ENCODE measurements at regions not wholly inside any gene's neighbourhood (a gene's known extent, or its start where the extent isn't known, plus 50 kb on each side); places are given as distances from the start of the nearest gene placed in this dataset.

DNA sequence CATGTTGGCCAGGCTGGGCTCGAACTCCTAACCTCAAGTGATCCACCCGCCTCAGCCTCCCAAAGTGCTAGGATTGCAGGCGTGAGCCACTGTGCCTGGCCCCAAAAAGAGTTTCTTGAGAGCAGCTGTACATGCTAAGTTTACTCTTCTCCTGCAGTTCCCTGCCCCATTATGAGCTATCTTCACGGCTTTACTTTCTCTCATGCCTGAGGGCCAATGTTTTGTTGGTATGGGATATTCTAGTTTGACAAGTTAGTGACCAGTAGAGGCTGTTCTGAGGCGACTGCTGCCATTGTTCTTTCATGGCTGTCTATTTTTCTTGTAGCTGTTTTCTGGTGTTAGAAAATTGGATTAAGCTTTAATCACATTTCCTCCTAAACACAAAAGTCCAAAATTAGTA, 78.0 kb upstream of the STX18 start:
- no peaks in the 10 kb centered on the region for H3K36me3 ChIP-seq (ENCODE audit: control insufficient read depth, insufficient read depth, low read length)
- no peak overlapping the region for H3K9ac ChIP-seq (ENCODE audit: insufficient read depth in 1 of 2, low read depth in 2 of 2, low read length in 2 of 2)
- H3K4me2 ChIP-seq (ENCODE audit: insufficient read depth, low read length): no peak overlapping the region
- ChIA-PET POLR2A (interaction anchor here (0.9 to 1.2 kb wide), 3 partner anchors 11 to 18 kb away, joined by 3 to 4 read pairs (median 3); no protein-coding TSS in a partner anchor), CTCF (ENCODE audit: low intra/inter-chr PET ratio) (no interaction called here)
- intact Hi-C loops (cut with micrococcal nuclease) (no loop called here), in situ Hi-C loops (cut with MboI) (no loop called here)
- no peak for DNase-seq (ENCODE audit: extremely low read depth in 1 of 4, low spot score in 3 of 4)
- H3K9me1 ChIP-seq (ENCODE audit: control insufficient read depth, insufficient read depth, low read length): no peaks in the 10 kb centered on the region
- H3K27me3 ChIP-seq (ENCODE audit: control insufficient read depth in 2 of 2, insufficient read depth in 2 of 2, low read length in 2 of 2): peaks cover 5 to 14% of the 10 kb centered on the region in 2 experiments; a peak in 3 of 5 replicates
- no peak overlapping the region for H3K4me3 ChIP-seq
- H3K27ac ChIP-seq (ENCODE audit: extremely low read depth, low read depth, low read length): no peak overlapping the region
- no peaks in the 10 kb centered on the region for H3K4me1 ChIP-seq (replicated peaks in 1 of 2; ENCODE audit: control insufficient read depth in 2 of 2, insufficient read depth in 2 of 2, low read length in 2 of 2)
- ATAC-seq: no peak
- H3K9me3 ChIP-seq (replicated peaks; ENCODE audit: control insufficient read depth, insufficient read depth, low read depth, low read length): no peaks in the 10 kb centered on the region
- 5% methylated on average over 4 of the region's 5 CpGs for WGBS (ENCODE audit: insufficient coverage, low coverage, missing lambda C conversion rate)
- no peak overlapping the region for H2AFZ ChIP-seq (ENCODE audit: low read depth, low read length)
- TF ChIP-seq KDM4B (IDR thresholded peaks at IDR 0.05; ENCODE audit: borderline replicate concordance in 2 of 2, low read depth in 1 of 2): no peak
- no peak for TF ChIP-seq CTBP1 (IDR thresholded peaks at IDR 0.05; ENCODE audit: borderline replicate concordance)
- TF ChIP-seq PTBP1 (IDR thresholded peaks at IDR 0.05; ENCODE audit: low read depth, low read length): no peak
- TF ChIP-seq, protein P1, sequence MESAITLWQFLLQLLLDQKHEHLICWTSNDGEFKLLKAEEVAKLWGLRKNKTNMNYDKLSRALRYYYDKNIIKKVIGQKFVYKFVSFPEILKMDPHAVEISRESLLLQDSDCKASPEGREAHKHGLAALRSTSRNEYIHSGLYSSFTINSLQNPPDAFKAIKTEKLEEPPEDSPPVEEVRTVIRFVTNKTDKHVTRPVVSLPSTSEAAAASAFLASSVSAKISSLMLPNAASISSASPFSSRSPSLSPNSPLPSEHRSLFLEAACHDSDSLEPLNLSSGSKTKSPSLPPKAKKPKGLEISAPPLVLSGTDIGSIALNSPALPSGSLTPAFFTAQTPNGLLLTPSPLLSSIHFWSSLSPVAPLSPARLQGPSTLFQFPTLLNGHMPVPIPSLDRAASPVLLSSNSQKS (CRISPR knock-in tag; IDR thresholded peaks at IDR 0.05): no peak
- no peak for TF ChIP-seq MCM2 (IDR thresholded peaks at IDR 0.05; ENCODE audit: low read depth)
- TF ChIP-seq, protein P2, sequence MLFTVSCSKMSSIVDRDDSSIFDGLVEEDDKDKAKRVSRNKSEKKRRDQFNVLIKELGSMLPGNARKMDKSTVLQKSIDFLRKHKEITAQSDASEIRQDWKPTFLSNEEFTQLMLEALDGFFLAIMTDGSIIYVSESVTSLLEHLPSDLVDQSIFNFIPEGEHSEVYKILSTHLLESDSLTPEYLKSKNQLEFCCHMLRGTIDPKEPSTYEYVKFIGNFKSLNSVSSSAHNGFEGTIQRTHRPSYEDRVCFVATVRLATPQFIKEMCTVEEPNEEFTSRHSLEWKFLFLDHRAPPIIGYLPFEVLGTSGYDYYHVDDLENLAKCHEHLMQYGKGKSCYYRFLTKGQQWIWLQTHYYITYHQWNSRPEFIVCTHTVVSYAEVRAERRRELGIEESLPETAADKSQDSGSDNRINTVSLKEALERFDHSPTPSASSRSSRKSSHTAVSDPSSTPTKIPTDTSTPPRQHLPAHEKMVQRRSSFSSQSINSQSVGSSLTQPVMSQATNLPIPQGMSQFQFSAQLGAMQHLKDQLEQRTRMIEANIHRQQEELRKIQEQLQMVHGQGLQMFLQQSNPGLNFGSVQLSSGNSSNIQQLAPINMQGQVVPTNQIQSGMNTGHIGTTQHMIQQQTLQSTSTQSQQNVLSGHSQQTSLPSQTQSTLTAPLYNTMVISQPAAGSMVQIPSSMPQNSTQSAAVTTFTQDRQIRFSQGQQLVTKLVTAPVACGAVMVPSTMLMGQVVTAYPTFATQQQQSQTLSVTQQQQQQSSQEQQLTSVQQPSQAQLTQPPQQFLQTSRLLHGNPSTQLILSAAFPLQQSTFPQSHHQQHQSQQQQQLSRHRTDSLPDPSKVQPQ (CRISPR knock-in tag; IDR thresholded peaks at IDR 0.05; ENCODE audit: borderline replicate concordance): no peak
- TF ChIP-seq, protein P3, sequence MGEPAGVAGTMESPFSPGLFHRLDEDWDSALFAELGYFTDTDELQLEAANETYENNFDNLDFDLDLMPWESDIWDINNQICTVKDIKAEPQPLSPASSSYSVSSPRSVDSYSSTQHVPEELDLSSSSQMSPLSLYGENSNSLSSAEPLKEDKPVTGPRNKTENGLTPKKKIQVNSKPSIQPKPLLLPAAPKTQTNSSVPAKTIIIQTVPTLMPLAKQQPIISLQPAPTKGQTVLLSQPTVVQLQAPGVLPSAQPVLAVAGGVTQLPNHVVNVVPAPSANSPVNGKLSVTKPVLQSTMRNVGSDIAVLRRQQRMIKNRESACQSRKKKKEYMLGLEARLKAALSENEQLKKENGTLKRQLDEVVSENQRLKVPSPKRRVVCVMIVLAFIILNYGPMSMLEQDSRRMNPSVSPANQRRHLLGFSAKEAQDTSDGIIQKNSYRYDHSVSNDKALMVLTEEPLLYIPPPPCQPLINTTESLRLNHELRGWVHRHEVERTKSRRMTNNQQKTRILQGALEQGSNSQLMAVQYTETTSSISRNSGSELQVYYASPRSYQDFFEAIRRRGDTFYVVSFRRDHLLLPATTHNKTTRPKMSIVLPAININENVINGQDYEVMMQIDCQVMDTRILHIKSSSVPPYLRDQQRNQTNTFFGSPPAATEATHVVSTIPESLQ (CRISPR knock-in tag; IDR thresholded peaks at IDR 0.05): no peak
- TF ChIP-seq ZSCAN29 (IDR thresholded peaks at IDR 0.05): no peak
- TF ChIP-seq POLR2G (IDR thresholded peaks at IDR 0.05; ENCODE audit: low read depth, low read length): no peak
- no peak for TF ChIP-seq SETDB1 (IDR thresholded peaks at IDR 0.05; ENCODE audit: low read length)
- no peak for TF ChIP-seq DDX20 (tag; IDR thresholded peaks at IDR 0.05; ENCODE audit: low read depth)
- TF ChIP-seq FOXA1 (IDR thresholded peaks at IDR 0.05; ENCODE audit: borderline replicate concordance): no peak
- no peak for TF ChIP-seq KAT2B (IDR thresholded peaks at IDR 0.05; ENCODE audit: low read depth, low read length)
- TF ChIP-seq CBX8 (IDR thresholded peaks at IDR 0.05; ENCODE audit: borderline replicate concordance, extremely low read depth, low read depth, low read length, poor library complexity, severe bottlenecking): no peak
- TF ChIP-seq PHB2 (IDR thresholded peaks at IDR 0.05; ENCODE audit: low read depth): no peak
- no peak for TF ChIP-seq LARP7 (IDR thresholded peaks at IDR 0.05)
- TF ChIP-seq MEF2D (tag; conservative IDR thresholded peaks at IDR 0.05; ENCODE audit: low read depth): no peak
- no peak for TF ChIP-seq NR2F6 (CRISPR knock-in tag; IDR thresholded peaks at IDR 0.05)
- TF ChIP-seq ZNF3 (CRISPR knock-in tag; IDR thresholded peaks at IDR 0.05): no peak
- H3K79me2 ChIP-seq (ENCODE audit: control insufficient read depth, insufficient read depth, low read length): no peaks in the 10 kb centered on the region
- no peak for FAIRE-seq
- H4K20me1 ChIP-seq (replicated peaks; ENCODE audit: control insufficient read depth, insufficient read depth, low read length): no peaks in the 10 kb centered on the region
- BruUV-seq (replicated peaks): no TSS peak

All from K562 (cell line).